H1 (cell line): ENCODE measurements at regions not wholly inside any gene's neighbourhood (a gene's known extent, or its start where the extent isn't known, plus 50 kb on each side); places are given as distances from the start of the nearest gene placed in this dataset.

Source experiments
- CTCF ChIA-PET: fragments of 300-600 bp; sonication (Branson Sonifier 250); formaldehyde crosslinking; loops from one replicate; lab custom pipeline; 2021; ENCODE audit not compliant: partially characterized antibody; lab: Charles Lee
- POLR2A ChIA-PET: fragments of 300-600 bp; sonication (Branson Sonifier 250); formaldehyde crosslinking; loops from one replicate; lab custom pipeline; 2021; ENCODE audit warnings: inconsistent platforms; ENCODE audit not compliant: partially characterized antibody; lab: Charles Lee
- DNase-seq, 2 experiments: peaks; one replicate each; pipeline versions ENCODE4 v3.0.0 to v3.0.0-alpha.2; 2010 to 2022; ENCODE audit warnings: low spot score in 2 of 2, low read depth in 1 of 2, mixed read lengths in 1 of 2
- FAIRE-seq: peaks from 2 replicates; lab custom pipeline; 2011; peaks lifted over from hg19 to GRCh38; lab: Jason Lieb, UNC
- H2AFZ ChIP-seq: 2 replicates; pipeline ENCODE4 v1.8.1; 2012; ENCODE audit warnings: low read length, inconsistent platforms
- H2AK5ac ChIP-seq: 2 replicates; pipeline ENCODE4 v1.6.1; 2013; ENCODE audit warnings: low read depth, low read length
- H2BK120ac ChIP-seq: replicated peaks from 2 replicates; pipeline ENCODE3; 2013; ENCODE audit warnings: low read depth, low read length, inconsistent platforms
- H2BK12ac ChIP-seq: 2 replicates; pipeline ENCODE4 v1.6.1; 2013; ENCODE audit warnings: low read depth, low read length
- H2BK15ac ChIP-seq: 2 replicates; pipeline ENCODE4 v1.6.1; 2013; ENCODE audit warnings: low read length
- H2BK20ac ChIP-seq: 2 replicates; pipeline ENCODE4 v1.6.1; 2013; ENCODE audit warnings: low read length
- H2BK5ac ChIP-seq: 2 replicates; pipeline ENCODE4 v1.6.1; 2013; ENCODE audit warnings: low read depth, low read length
- H3K14ac ChIP-seq: 2 replicates; pipeline ENCODE4 v1.6.1; 2013; ENCODE audit warnings: inconsistent platforms; ENCODE audit not compliant: insufficient read length
- H3K18ac ChIP-seq: 2 replicates; pipeline ENCODE4 v1.6.1; 2013; ENCODE audit warnings: low read length; ENCODE audit errors: extremely low read depth
- H3K23ac ChIP-seq: 2 replicates; pipeline ENCODE4 v1.6.1; 2013; ENCODE audit warnings: inconsistent platforms; ENCODE audit not compliant: insufficient read length
- H3K23me2 ChIP-seq: 2 replicates; pipeline ENCODE4 v1.6.1; 2013; ENCODE audit warnings: low read depth, low read length
- H3K27ac ChIP-seq: 2 replicates; pipeline ENCODE4 v1.6.1; 2011; ENCODE audit warnings: low read depth, low read length, inconsistent platforms
- H3K27me3 ChIP-seq, 4 experiments: replicated peaks in 1 of 4; 1 replicate in 1 of 4; 2 replicates in 3 of 4; pipeline versions ENCODE4 v1.6.1 to v1.8.1; 2011 to 2013; ENCODE audit warnings: low read length in 3 of 4, mild to moderate bottlenecking in 3 of 4, inconsistent platforms in 2 of 4, mixed read lengths in 2 of 4, moderate library complexity in 1 of 4; ENCODE audit not compliant: control insufficient read depth in 3 of 4, insufficient read depth in 3 of 4; ENCODE audit errors: extremely low read depth in 1 of 4
- H3K36me3 ChIP-seq, 4 experiments: 2 replicates each; pipeline versions ENCODE4 v1.6.1 to v1.8.1; 2011 to 2013; ENCODE audit warnings: mild to moderate bottlenecking in 4 of 4, low read length in 3 of 4, moderate library complexity in 2 of 4, control low read depth in 1 of 4, inconsistent platforms in 1 of 4; ENCODE audit not compliant: insufficient read depth in 4 of 4, control insufficient read depth in 2 of 4
- H3K4ac ChIP-seq: replicated peaks from 2 replicates; pipeline ENCODE3; 2013; ENCODE audit warnings: low read length, low read depth, mixed read lengths, inconsistent platforms; ENCODE audit not compliant: insufficient read length
- H3K4me1 ChIP-seq, 4 experiments: replicated peaks in 1 of 4; 1 replicate in 1 of 4; 2 replicates in 3 of 4; pipeline versions ENCODE4 v1.6.1 to v1.8.1; 2011 to 2013; ENCODE audit warnings: low read length in 3 of 4, inconsistent platforms in 2 of 4, mixed read lengths in 1 of 4; ENCODE audit not compliant: insufficient read depth in 4 of 4, control insufficient read depth in 3 of 4
- H3K4me2 ChIP-seq, 2 experiments: 2 replicates each; pipeline versions ENCODE4 v1.6.1 to v1.8.1; 2011 to 2013; ENCODE audit warnings: low read depth in 2 of 2, low read length in 2 of 2, control low read depth in 1 of 2, inconsistent platforms in 1 of 2, mild to moderate bottlenecking in 1 of 2; ENCODE audit not compliant: insufficient read depth in 1 of 2
- H3K4me3 ChIP-seq, 4 experiments: fragments of 200-600, 300-600 bp in 1 of 4; sonication (generic), shearing (Covaris generic), sonication (Bioruptor Twin) in 1 of 4; 2 replicates each; pipeline versions ENCODE4 v1.5.1 to v1.8.1; 2011 to 2016; ENCODE audit warnings: low read length in 4 of 4, low read depth in 3 of 4, control low read depth in 2 of 4, inconsistent platforms in 2 of 4, mild to moderate bottlenecking in 2 of 4, mixed read lengths in 1 of 4, moderate library complexity in 1 of 4; ENCODE audit not compliant: insufficient read depth in 2 of 4; ENCODE audit errors: extremely low read depth in 1 of 4
- H3K56ac ChIP-seq: replicated peaks from 2 replicates; pipeline ENCODE3; 2013; ENCODE audit warnings: low read depth, mild to moderate bottlenecking, mixed read lengths, low read length, inconsistent platforms; ENCODE audit not compliant: insufficient read length
- H3K79me1 ChIP-seq: 2 replicates; pipeline ENCODE4 v1.6.1; 2013; ENCODE audit warnings: low read depth, low read length, control low read depth
- H3K79me2 ChIP-seq, 2 experiments: 2 replicates each; pipeline versions ENCODE4 v1.6.1 to v1.8.1; 2012 to 2013; ENCODE audit warnings: low read length in 2 of 2, mild to moderate bottlenecking in 2 of 2, inconsistent platforms in 1 of 2; ENCODE audit not compliant: insufficient read depth in 2 of 2, control insufficient read depth in 1 of 2
- H3K9ac ChIP-seq, 4 experiments: replicated peaks in 1 of 4; 1 replicate in 1 of 4; 2 replicates in 3 of 4; pipeline versions ENCODE4 v1.6.1 to v1.8.1; 2011 to 2013; ENCODE audit warnings: low read depth in 3 of 4, low read length in 3 of 4, control low read depth in 2 of 4, mild to moderate bottlenecking in 2 of 4, moderate library complexity in 2 of 4, inconsistent platforms in 1 of 4; ENCODE audit errors: extremely low read depth in 1 of 4
- H3K9me3 ChIP-seq, 2 experiments: 2 replicates each; pipeline versions ENCODE4 v1.6.1 to v1.8.1; 2012 to 2013; ENCODE audit warnings: mild to moderate bottlenecking in 2 of 2, moderate library complexity in 2 of 2, control low read depth in 1 of 2, inconsistent platforms in 1 of 2, low read depth in 1 of 2, low read length in 1 of 2, mixed read lengths in 1 of 2; ENCODE audit not compliant: insufficient read depth in 2 of 2
- H4K20me1 ChIP-seq, 2 experiments: replicated peaks in 1 of 2; 2 replicates each; pipeline versions ENCODE3 to v1.8.1; 2011 to 2013; ENCODE audit warnings: inconsistent platforms in 2 of 2, low read length in 2 of 2, mild to moderate bottlenecking in 1 of 2; ENCODE audit not compliant: insufficient read depth in 2 of 2, control insufficient read depth in 1 of 2
- H4K5ac ChIP-seq: 2 replicates; pipeline ENCODE4 v1.6.1; 2013; ENCODE audit warnings: low read length, low read depth, mixed read lengths, inconsistent platforms; ENCODE audit not compliant: insufficient read length
- H4K8ac ChIP-seq: 2 replicates; pipeline ENCODE4 v1.8.0; 2013; ENCODE audit warnings: mild to moderate bottlenecking, moderate library complexity, low read length, inconsistent platforms; ENCODE audit not compliant: insufficient read depth; ENCODE audit errors: extremely low read depth
- H4K91ac ChIP-seq: replicated peaks from 2 replicates; pipeline ENCODE3; 2013; ENCODE audit warnings: low read length, mixed read lengths, inconsistent platforms; ENCODE audit not compliant: insufficient read length
- CHD2 ChIP-seq: IDR thresholded peaks from 2 replicates; pipeline ENCODE4 v1.6.1; 2012; ENCODE audit warnings: low read length, improper control_type of control experiment
- CTCF ChIP-seq, 3 experiments: IDR thresholded peaks; 1 replicate in 2 of 3; 2 replicates in 1 of 3; pipeline versions ENCODE4 v1.5.1 to v1.6.1; 2011; ENCODE audit warnings: low read length in 3 of 3, mild to moderate bottlenecking in 3 of 3, inconsistent platforms in 2 of 3, low read depth in 1 of 3, moderate library complexity in 1 of 3; ENCODE audit not compliant: insufficient read depth in 1 of 3; ENCODE audit errors: control extremely low read depth in 1 of 3
- E2F6 ChIP-seq: IDR thresholded peaks from 2 replicates; pipeline ENCODE4 v1.6.1; 2012; ENCODE audit warnings: inconsistent platforms
- EZH2 ChIP-seq: fragments of 200-600 bp; sonication (generic); IDR thresholded peaks from 2 replicates; pipeline ENCODE4 v1.7.1; 2012; ENCODE audit warnings: low read depth, mild to moderate bottlenecking, moderate library complexity, low read length, inconsistent platforms; ENCODE audit not compliant: severe bottlenecking
- NANOG ChIP-seq: IDR thresholded peaks from 2 replicates; pipeline ENCODE4 v1.6.1; 2011; ENCODE audit warnings: low read length, low read depth, mild to moderate bottlenecking, inconsistent platforms; ENCODE audit not compliant: insufficient read depth, poor library complexity, severe bottlenecking
- NRF1 ChIP-seq: IDR thresholded peaks from 2 replicates; pipeline ENCODE4 v1.6.1; 2011; ENCODE audit warnings: mild to moderate bottlenecking, low read depth, low read length, improper control_type of control experiment
- POLR2A ChIP-seq, 2 experiments: IDR thresholded peaks; 1 replicate in 1 of 2; 2 replicates in 1 of 2; pipeline ENCODE4 v1.6.1; 2011; ENCODE audit warnings: low read depth in 2 of 2, low read length in 2 of 2, mild to moderate bottlenecking in 2 of 2; ENCODE audit errors: control extremely low read depth in 1 of 2
- RAD21 ChIP-seq, 2 experiments: IDR thresholded peaks in 1 of 2; conservative IDR thresholded peaks in 1 of 2; 2 replicates each; pipeline ENCODE4 v1.6.1; 2011; ENCODE audit warnings: low read depth in 2 of 2, low read length in 2 of 2, improper control_type of control experiment in 1 of 2, inconsistent platforms in 1 of 2, mild to moderate bottlenecking in 1 of 2, moderate library complexity in 1 of 2
- SIX5 ChIP-seq: IDR thresholded peaks from 2 replicates; pipeline ENCODE4 v1.6.1; 2011; ENCODE audit warnings: mild to moderate bottlenecking, low read depth, low read length
- TCF12 ChIP-seq: IDR thresholded peaks from 2 replicates; pipeline ENCODE4 v1.6.1; 2011; ENCODE audit warnings: low read depth, mild to moderate bottlenecking, low read length
- WGBS, 2 experiments: shearing (Covaris generic) in 1 of 2; methylation state at CpG; one replicate each; pipeline versions ENCODE4 v1.1.6 to v1.1.7; 2013 to 2015; ENCODE audit warnings: low lambda C conversion rate in 2 of 2, mixed read lengths in 2 of 2, inconsistent platforms in 1 of 2, low coverage in 1 of 2, missing lambda C conversion rate in 1 of 2; ENCODE audit not compliant: insufficient replicate concordance in 2 of 2, insufficient coverage in 1 of 2, insufficient read length in 1 of 2; ENCODE audit errors: extremely low coverage in 1 of 2, missing lambda C conversion rate in 1 of 2; 5-methylcytosine and 5-hydroxymethylcytosine counted together

GRCh38 chr2:198710562-198710961 lies 747.2 kb downstream of the SATB2 start:
- no peak for FAIRE-seq
- Histone ChIP-seq H2BK5ac (no peak overlapping the region), H4K5ac (no peak overlapping the region), H2BK20ac (no peak overlapping the region), H2AK5ac (no peak overlapping the region), H3K14ac (no peak overlapping the region), H4K8ac (no peak overlapping the region), H3K23me2 (no peaks in the 10 kb centered on the region), H3K18ac (no peak overlapping the region), H2BK12ac (no peak overlapping the region), H3K79me2 (no peaks in the 10 kb centered on the region), H3K27ac (no peak overlapping the region), H3K4ac (no peak overlapping the region), H3K23ac (no peak overlapping the region), H2BK120ac (no peak overlapping the region), H3K9ac (no peak overlapping the region), H3K36me3 (no peaks in the 10 kb centered on the region), H3K4me1 (no peaks in the 10 kb centered on the region), H4K91ac (no peak overlapping the region), H4K20me1 (no peaks in the 10 kb centered on the region), H3K4me2 (no peak overlapping the region), H3K79me1 (no peaks in the 10 kb centered on the region), H3K56ac (no peak overlapping the region), H3K27me3 (no peaks in the 10 kb centered on the region), H2AFZ (no peak overlapping the region), H3K4me3 (no peak overlapping the region), H3K9me3 (no peaks in the 10 kb centered on the region), H2BK15ac (no peak overlapping the region)
- DNase-seq = no peak
- POLR2A ChIA-PET = no interaction called here
- WGBS, 2 experiments = 86% methylated on average over 1 of the region's 1 CpG; no CpG with 5 or more reads in 1 of the 2 experiments
- CTCF ChIA-PET = no interaction called here
- TF ChIP-seq NANOG (no peak), SIX5 (no peak), CHD2 (no peak), CTCF (IDR thresholded peaks at IDR 0.05; ENCODE audit: control extremely low read depth in 1 of 3, insufficient read depth in 1 of 3, low read depth in 1 of 3, low read length in 3 of 3) (no peak), E2F6 (no peak), POLR2A (IDR thresholded peaks at IDR 0.05; ENCODE audit: control extremely low read depth in 1 of 2, low read depth in 2 of 2, low read length in 2 of 2) (no peak), NRF1 (no peak), EZH2 (no peak), RAD21 (IDR thresholded peaks at IDR 0.05 in 1 of 2, conservative IDR thresholded peaks at IDR 0.05 in 1 of 2; ENCODE audit: low read depth in 2 of 2, low read length in 2 of 2) (no peak), TCF12 (no peak)
